Stimulated activated naive CD4-positive, alpha-beta T cell (primary cell): ENCODE measurements at regions not wholly inside any gene's neighbourhood (a gene's known extent, or its start where the extent isn't known, plus 50 kb on each side); places are given as distances from the start of the nearest gene placed in this dataset.
"Not testable (repeated sequence)": the region's sequence is repeated elsewhere in the genome, so short reads cannot be mapped to it uniquely, and the experiment has no call there.

ENCODE experiments used
- DNase-seq, 6 experiments: peaks; one replicate each; lab custom pipeline; 2025; lab: John Stamatoyannopoulos, UW

GRCh38 chr4:186847429-186848131 lies 123.9 kb upstream of the FAT1 start:
- DNase-seq, result not testable (repeated sequence)

GRCh38 chr4:186848437-186848836 lies 124.8 kb upstream of the FAT1 start:
- DNase-seq, result no peak

GRCh38 chr4:186851291-186852072 lies 127.8 kb upstream of the FAT1 start:
- no peak for DNase-seq

- no peak for DNase-seq
These were observed 128.4 kb upstream of the FAT1 start for GRCh38 chr4:186852073-186852420.

- DNase-seq, result no peak
These were observed 129.3 kb upstream of the FAT1 start for GRCh38 chr4:186852964-186853391.

- DNase-seq, result no peak
These were observed 130.6 kb upstream of the FAT1 start for GRCh38 chr4:186854256-186854655.

GRCh38 chr4:186855111-186855510 lies 131.5 kb upstream of the FAT1 start:
- DNase-seq, result no peak

- no peak for DNase-seq
These were observed 134.1 kb upstream of the FAT1 start for GRCh38 chr4:186857793-186858192.

- no peak for DNase-seq
These were observed 134.7 kb upstream of the FAT1 start for GRCh38 chr4:186858355-186858754.

GRCh38 chr4:186859420-186859819 lies 135.8 kb upstream of the FAT1 start:
- DNase-seq, result no peak

GRCh38 chr4:186861317-186861716 lies 137.7 kb upstream of the FAT1 start:
- DNase-seq, result no peak

- no peak for DNase-seq
These were observed 148.2 kb upstream of the FAT1 start for GRCh38 chr4:186871856-186872255.

GRCh38 chr4:186873095-186873494 lies 149.4 kb upstream of the FAT1 start:
- DNase-seq, result not testable (repeated sequence)

GRCh38 chr4:186875476-186875875 lies 151.8 kb upstream of the FAT1 start:
- no peak for DNase-seq

- DNase-seq, result no peak
These were observed 153.4 kb upstream of the FAT1 start for GRCh38 chr4:186876961-186877626.

GRCh38 chr4:186878203-186878776 lies 154.6 kb upstream of the FAT1 start:
- DNase-seq, result no peak

- no peak for DNase-seq
These were observed 158.0 kb upstream of the FAT1 start for GRCh38 chr4:186881521-186882220.

- no peak for DNase-seq
These were observed 158.6 kb upstream of the FAT1 start for GRCh38 chr4:186882293-186882692.

- no peak for DNase-seq
These were observed 161.6 kb upstream of the FAT1 start for GRCh38 chr4:186885289-186885688.

GRCh38 chr4:186886759-186887158 lies 163.1 kb upstream of the FAT1 start:
- DNase-seq, result no peak

- DNase-seq, result no peak
These were observed 163.6 kb upstream of the FAT1 start for GRCh38 chr4:186887291-186887700.

GRCh38 chr4:186887752-186888151 lies 164.1 kb upstream of the FAT1 start:
- DNase-seq, result no peak
